ENCODE measurements at regions not wholly inside any gene's neighbourhood (a gene's known extent, or its start where the extent isn't known, plus 50 kb on each side); places are given as distances from the start of the nearest gene placed in this dataset.
"Not testable (repeated sequence)": the region's sequence is repeated elsewhere in the genome, so short reads cannot be mapped to it uniquely, and the experiment has no call there.

GRCh38 chr6:163860287-163861081, 446.0 kb downstream of the QKI start:
- peak; percentile 39 for DNase-seq

DNA sequence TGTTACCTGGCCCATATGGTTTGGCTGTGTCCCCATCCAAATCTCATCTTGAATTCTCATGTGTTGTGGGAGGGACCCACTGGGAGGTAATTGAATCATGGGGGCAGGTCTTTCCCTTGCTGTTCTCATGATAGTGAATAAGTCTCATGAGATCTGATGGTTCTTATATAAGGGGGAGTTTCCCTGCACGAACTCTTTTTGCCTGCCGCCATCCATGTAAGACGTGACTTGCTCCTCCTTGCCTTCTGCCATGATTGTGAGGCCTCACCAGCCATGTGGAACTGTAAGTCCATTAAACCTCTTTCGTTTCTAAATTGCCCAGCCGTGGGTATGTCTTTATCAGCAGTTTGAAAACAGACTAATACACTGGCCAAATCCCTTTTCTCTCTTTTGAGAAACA, 444.4 kb downstream of the QKI start:
- not testable (repeated sequence) for DNase-seq

- DNase-seq, result no peak
Measured at GRCh38 chr6:163857421-163857820, 442.9 kb downstream of the QKI start.

GRCh38 chr6:163850874-163851273, 436.4 kb downstream of the QKI start:
- DNase-seq, result no peak

- DNase-seq, result no peak
Measured at GRCh38 chr6:163844761-163845160, 430.2 kb downstream of the QKI start.

- no peak for DNase-seq
Measured at GRCh38 chr6:163844357-163844756, 429.8 kb downstream of the QKI start.

- DNase-seq, result no peak
Measured at GRCh38 chr6:163843218-163843617, 428.7 kb downstream of the QKI start.

GRCh38 chr6:163842467-163842866, 427.9 kb downstream of the QKI start:
- no peak for DNase-seq

DNA sequence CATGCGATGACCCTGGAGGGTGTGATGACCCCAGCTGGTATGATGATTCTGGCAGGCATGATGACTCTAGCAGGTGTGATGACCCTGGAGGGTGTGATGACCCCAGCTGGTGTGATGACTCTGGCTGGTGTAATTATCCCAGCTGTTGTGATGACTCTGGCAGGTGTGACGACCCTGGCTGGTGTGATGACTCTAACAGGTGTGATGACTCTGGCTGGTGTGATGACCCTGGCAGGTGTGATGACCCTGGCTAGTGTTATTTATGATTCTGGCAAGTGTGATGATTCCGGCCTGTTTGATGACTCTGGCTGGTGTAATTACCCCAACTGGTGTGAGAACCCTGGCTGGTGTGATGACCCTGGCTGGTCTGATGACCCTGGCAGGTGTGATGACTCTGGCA, 427.2 kb downstream of the QKI start:
- DNase-seq, result no peak

DNA sequence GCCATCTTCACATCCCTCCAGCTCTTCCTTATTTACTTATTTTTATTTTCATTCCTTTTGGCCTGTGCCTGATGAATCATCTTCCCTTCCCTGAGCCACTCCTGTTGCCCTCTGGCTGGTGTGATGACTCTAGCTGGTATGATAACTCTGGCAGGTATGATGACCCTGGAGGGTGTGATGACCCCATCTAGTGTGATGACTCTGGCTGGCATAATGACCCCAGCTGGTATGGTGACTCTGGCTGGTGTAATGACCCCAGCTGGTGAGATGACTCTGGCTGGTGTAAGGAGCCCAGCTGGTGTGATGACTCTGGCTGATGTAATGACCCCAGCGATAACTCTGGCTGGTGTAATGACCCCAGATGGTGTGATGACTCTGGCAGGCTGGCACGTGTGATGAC, 426.8 kb downstream of the QKI start:
- no peak for DNase-seq

DNA sequence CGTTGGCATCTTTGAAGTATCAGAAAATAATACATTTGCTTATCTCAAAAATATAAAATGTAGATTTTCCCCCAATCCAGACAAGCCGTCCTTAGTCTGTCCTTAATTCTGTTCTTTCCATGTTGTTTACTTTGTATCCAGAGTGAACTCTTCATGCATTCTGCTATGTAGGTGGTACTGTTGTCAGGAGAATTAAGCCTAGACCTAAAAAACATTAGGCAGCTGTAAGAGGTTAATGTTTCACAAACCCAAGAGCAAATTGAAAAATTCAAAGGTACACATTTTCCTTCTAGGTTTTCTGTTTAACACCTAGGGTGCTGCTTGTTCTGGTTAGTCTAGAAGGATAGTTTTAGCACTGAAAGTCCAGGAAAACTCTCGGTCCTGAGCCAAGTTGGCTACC, 426.4 kb downstream of the QKI start:
- no peak for DNase-seq

DNA sequence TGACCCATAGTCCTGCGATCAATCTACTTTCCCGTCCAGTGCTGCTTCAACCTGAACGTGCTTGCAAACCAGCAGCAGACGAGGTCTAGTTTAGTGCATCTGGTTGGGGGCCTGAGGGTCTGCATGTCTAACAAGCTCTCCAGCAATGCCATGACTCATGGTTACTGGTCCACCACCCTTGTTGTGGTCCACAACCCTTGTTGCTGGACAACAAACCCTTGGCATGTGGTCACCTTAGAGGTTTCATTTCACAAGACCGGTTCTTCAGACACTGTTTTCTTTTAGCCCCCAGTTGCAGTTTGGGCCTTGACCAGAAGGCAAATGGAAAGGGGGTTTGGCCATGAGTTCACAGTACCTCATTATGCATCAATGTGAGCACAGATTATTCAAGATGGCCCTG, 424.8 kb downstream of the QKI start:
- no peak for DNase-seq

DNA sequence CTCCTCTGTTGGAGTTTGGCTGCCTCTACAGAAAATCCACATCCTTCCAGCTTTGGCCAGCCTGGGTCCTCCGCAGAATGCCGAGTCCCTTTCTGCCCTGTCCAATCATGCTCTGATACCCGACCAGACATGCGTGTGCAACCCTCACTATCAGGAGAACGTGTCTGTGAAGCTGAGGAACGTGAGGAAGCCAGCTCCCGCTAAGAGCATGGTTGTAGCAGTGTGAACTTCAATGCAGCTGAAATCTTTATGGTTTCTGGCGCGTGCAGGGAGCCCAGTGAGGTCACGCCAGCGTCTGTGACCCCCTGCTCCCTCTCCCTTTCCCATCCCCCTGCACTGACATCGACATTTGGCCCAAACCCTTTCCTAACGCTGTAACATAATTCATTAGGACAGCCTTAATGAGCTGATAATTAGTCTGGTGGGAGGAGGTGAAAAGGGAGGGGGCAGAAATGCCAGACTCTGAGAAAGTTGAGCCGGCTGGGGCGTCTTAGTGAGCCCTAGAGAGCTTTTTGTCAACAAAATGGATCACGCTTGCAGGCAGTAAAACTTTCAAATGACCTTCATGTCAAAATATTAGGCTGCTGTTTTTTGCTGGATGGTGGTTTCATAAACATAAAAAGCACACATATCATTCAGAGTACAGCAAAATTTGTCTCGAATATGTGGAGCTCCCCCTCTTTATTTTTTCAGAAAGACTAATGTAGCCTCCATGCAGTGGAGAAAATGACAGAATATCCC, 423.3 kb downstream of the QKI start:
- DNase-seq, result no peak

DNA sequence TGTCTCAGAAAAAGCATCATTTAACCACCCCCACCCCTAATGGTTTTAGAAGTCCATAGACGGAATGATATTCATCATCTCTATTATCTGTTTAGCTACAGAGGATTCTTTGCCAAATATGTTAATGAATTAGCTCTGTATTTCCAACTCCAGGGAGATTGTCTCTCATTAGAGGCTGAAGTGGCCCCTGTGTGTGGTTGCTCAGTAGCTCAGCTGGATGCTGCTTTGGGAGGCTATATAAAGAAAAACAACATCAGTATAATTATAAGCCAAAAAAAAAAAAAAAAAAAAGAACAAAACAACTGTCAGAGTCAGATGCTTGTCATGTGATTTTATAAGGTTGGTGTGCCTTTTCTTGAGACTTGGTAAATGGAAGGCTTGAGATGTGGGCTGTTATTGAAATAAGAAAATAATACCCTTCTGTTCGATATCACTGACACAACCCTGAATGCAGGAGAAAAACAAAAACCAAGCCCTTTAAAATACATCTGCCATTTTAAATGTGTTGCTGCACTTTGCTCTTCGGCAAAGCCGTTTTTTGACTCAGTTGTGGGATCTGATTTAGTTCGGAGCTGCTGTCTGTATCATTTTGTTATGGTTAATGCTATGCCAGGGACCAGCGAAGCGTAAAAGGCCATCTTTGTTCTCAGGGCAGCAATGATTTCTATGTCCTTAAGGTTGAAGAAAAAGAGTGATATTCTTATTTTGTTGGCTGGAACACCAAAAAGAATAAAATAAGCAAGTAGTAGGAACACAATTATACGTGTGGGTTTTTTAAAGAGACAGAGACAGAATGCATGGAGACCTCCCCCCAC, 422.6 kb downstream of the QKI start:
- DNase-seq, result no peak

- no peak for DNase-seq
Measured at GRCh38 chr6:163835439-163836171, 421.1 kb downstream of the QKI start.

GRCh38 chr6:163834226-163834970, 419.9 kb downstream of the QKI start:
- no peak for DNase-seq

GRCh38 chr6:163831736-163832135, 417.2 kb downstream of the QKI start:
- DNase-seq, result no peak

DNA sequence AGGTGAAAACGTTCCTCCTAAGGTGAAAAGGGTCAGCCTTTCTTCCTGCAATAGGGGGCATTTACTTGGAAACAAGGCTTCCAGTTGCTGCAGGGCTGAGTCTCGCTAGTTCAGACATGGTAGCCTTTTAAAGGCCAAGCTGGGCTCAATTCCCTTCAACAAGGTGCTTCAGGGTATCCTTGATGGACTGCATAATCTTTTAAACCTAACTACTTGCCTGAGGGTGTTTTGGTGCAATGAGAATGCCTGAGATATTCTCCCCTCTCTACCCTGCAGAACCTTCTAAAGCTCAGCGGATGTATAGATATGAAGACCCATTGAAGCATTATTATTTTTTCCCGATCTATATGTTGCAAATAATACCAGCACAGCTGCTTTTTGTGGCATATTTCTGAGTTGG, 416.1 kb downstream of the QKI start:
- DNase-seq, result no peak

- DNase-seq, result no peak
Measured at GRCh38 chr6:163828038-163828795, 413.7 kb downstream of the QKI start.

DNA sequence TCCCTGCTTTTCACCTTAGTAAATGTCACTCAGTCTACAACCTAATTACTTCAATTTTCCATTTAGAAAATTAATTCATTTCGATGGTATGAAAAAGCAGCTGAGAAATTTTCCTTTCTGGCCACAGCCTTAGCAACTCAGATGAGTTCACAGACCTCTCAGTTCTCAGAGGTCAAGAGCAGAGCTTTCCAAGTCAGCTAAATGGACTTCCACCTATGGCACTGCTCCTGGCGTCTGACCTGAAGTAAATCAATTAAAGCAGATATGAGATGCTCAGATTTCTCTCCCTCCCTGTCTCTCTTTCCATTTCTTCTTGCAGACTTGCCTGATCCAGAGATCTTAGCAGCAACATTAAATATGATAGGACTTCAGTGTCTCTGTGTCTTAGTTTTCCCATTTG, 412.6 kb downstream of the QKI start:
- DNase-seq, result no peak

DNA sequence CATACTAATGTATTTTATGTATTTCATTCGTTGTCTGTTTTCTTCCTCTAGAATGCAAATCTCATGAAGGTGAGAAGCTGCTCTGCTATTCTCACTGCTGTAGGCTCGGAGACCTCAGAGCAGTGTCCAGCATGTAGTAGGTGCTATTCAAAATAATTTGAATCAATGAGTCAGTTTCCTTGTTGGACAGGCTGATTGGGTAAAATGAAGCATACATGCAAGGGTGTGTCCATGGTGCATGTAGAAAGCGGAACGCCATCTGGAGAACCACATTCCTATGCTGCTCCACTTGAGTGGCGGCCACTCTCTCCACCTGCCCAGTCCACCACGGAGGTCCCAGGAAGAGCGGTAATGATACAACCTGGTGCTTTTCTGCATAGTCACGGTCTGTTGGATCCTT, 412.1 kb downstream of the QKI start:
- DNase-seq, result no peak
